GM12875 (cell line): ENCODE measurements at regions not wholly inside any gene's neighbourhood (a gene's known extent, or its start where the extent isn't known, plus 50 kb on each side); places are given as distances from the start of the nearest gene placed in this dataset.

ENCODE experiments used
- H3K4me3 ChIP-seq: one replicate; pipeline ENCODE4 v1.5.1; 2011; ENCODE audit warnings: low read depth, low read length, control low read depth
- TF ChIP-seq, protein P1 (sequence below): IDR thresholded peaks from 2 replicates; pipeline ENCODE4 v1.5.1; 2011; ENCODE audit warnings: low read depth, mild to moderate bottlenecking, control low read depth, inconsistent platforms, low read length, moderate library complexity, borderline replicate concordance; ENCODE audit not compliant: insufficient read depth

DNA sequence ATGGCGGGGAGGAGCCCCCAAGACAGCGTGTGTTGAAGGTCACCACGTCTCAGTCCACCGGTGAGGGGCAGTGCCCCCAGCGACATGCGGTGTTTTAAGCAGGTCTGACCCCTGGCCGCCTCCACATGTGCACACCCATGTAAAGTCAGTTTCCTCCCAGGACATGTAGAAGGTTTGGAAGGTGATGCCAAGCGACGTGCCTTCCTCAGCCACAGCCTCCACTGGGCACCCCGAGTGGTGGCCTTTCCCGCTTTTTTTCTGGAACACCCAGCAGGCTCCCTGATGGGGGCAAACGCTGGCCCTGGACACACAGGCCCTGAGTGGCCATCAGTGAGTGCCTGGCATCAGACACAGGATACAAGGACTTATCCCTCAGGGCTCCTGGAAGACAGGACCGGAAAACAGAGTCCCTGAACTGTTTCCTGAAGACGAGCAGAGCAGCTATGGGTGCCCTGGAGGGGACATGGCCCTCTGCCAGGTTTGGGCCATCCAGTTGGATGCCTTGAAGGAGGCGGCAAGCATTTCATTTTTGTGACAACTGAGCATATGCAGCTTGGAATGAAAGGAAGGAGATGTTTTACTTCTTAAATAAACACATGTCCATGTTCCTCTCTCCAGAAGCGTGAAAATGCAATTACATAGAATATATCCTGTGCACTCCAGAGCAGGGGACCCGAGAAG lies 275.8 kb upstream of the IRX2 start:
- H3K4me3 ChIP-seq = no peak overlapping the region
- TF ChIP-seq, protein P1, sequence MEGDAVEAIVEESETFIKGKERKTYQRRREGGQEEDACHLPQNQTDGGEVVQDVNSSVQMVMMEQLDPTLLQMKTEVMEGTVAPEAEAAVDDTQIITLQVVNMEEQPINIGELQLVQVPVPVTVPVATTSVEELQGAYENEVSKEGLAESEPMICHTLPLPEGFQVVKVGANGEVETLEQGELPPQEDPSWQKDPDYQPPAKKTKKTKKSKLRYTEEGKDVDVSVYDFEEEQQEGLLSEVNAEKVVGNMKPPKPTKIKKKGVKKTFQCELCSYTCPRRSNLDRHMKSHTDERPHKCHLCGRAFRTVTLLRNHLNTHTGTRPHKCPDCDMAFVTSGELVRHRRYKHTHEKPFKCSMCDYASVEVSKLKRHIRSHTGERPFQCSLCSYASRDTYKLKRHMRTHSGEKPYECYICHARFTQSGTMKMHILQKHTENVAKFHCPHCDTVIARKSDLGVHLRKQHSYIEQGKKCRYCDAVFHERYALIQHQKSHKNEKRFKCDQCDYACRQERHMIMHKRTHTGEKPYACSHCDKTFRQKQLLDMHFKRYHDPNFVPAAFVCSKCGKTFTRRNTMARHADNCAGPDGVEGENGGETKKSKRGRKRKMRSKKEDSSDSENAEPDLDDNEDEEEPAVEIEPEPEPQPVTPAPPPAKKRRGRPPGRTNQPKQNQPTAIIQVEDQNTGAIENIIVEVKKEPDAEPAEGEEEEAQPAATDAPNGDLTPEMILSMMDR = no peak

DNA sequence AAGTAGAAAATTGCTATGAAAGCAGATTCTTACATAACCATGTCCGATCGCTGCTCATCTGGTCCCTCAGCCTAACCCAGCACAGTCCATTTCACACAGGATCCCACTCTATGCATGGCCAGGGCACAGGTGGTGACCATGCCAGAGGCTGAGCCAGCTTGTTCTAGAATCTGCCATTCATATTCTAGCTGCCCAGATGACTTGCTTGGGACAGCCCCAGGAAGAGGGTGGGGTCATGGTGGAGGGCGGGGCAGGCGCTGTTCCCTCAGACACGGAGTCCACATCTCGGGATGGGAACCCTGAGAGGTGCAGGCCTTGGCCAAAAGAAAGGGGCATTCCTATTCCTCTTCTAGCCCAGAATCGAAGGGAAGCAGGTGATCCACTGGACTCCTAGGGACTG lies 275.2 kb upstream of the IRX2 start:
- TF ChIP-seq, protein P1 = no peak
- no peak overlapping the region for H3K4me3 ChIP-seq

DNA sequence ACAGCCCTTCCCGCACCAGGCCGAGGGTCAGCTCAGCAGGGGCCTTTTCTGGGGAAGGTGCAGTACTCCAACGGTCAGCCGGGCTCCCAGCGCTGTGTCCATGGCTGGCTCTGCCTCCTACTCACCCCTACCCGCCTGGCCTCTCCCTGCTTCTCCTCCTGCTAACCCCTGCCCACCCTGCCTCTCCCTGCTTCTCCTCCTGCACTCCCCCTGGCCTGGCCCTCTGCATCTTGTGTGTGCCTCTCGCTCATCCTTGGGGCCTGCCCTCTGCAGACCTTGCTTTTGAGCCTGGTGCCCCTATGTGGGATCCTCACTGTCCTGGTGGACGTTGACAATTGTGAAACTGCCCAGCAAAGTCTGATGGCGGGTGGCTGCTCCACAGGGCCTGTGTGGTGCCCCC lies 274.6 kb upstream of the IRX2 start:
- TF ChIP-seq, protein P1 = no peak
- H3K4me3 ChIP-seq = no peak overlapping the region

DNA sequence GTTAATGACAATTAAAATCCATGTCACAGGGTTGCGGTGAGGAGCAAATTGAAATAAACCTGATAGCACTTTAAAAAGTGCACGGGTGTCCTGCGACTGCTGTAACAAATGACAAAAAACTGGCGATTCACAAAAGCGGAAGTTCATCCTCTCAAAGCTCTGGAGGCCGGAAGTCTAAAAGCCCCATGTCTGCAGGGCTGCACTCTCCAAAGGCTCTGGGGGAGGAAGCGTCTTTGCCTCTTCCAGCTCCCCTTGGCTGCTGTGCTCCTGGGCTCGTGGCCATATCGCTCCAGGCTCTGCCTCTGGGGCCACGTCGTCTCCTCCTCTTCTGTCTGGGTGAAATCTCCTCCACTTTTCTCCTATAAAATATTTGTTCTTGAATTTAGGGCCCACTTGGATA lies 273.9 kb upstream of the IRX2 start:
- TF ChIP-seq, protein P1 = no peak
- H3K4me3 ChIP-seq = no peak overlapping the region

DNA sequence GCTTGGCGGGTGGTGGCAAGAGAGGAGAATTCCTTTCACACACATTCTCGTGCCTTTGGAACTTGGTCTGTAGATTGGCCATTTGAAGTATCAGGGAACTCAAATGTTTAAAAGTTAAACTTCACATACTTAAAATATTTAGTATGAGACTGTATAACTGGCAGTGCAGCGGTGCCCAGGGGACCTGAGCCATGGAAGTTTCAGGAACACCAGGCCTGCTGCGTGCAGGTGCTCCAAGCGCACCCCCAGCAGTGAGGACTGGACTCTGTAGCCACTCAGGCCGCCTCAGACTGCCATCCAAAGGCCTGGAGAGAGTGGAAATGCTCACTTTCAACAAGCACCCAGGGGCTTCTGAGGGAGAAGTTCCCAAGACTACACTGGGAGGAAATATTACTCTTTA lies 273.5 kb upstream of the IRX2 start:
- H3K4me3 ChIP-seq = no peak overlapping the region
- TF ChIP-seq, protein P1 = no peak

DNA sequence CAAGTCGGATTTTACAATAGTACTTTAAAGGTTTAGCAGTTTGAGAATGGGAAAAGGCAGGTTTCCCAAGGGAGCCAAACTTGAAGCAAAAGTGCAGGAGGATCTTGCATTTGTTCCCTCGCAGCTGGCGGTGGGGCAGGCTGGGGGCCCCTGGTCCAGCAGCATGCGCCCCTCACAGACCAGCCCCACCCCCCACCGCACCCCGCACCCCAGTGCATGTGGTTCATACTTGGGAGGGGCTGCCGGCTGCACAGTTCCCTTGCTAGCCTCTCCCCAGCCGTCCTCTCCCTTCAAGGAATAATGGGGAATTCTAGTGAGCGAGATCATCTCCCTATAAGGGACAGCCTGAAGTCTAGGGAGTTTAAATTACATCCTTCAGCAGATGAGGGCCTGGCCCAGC lies 273.1 kb upstream of the IRX2 start:
- TF ChIP-seq, protein P1 = no peak

DNA sequence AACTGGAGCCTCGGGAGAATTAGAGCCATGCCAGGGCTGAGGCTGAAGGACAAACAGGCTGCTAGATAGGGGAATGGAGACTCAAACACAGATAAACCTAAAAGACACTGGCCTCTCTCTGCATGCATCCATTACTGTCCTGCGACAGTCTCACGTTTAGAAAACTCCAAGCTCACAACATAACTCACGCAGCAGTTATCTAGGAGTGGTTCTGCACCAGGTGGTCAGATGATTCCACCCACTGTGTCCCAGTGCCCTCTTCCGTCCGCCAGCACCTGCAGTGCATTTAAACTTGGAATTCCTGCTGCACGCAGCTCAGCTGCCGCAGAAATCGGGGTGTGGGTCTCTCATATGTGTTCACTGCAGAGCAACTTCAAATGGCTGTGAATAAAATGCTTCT lies 272.6 kb upstream of the IRX2 start:
- TF ChIP-seq, protein P1 = no peak
- no peak overlapping the region for H3K4me3 ChIP-seq

More for the DNA sequence above, 273.1 kb upstream of the IRX2 start:
- H3K4me3 ChIP-seq = no peak overlapping the region
